ENCODE measurements at regions not wholly inside any gene's neighbourhood (a gene's known extent, or its start where the extent isn't known, plus 50 kb on each side); places are given as distances from the start of the nearest gene placed in this dataset.

GRCh38 chr13:44783994-44784707 lies 205.1 kb downstream of the NUFIP1 start:
- TF ChIP-seq EZH2 (optimal IDR thresholded peaks at IDR 0.05; ENCODE audit: low read depth, low read length) (no peak), CTCF (IDR thresholded peaks at IDR 0.05; ENCODE audit: low read length) (no peak), EZH2phosphoT487 (IDR thresholded peaks at IDR 0.05; ENCODE audit: low read length) (no peak)
